HCT116 (cell line): ENCODE measurements at regions not wholly inside any gene's neighbourhood (a gene's known extent, or its start where the extent isn't known, plus 50 kb on each side); places are given as distances from the start of the nearest gene placed in this dataset.

Source experiments
- ATAC-seq: fragments of 200-7000 bp; cut with Tn5 transposase; 2 replicates; pipeline ENCODE4 v1.9.1; 2020; ENCODE audit warnings: mild to moderate bottlenecking, moderate library complexity
- BruUV-seq: library from RNA; stranded (reverse); fragments of 400-500 nt; replicated peaks from 2 replicates; lab custom pipeline; 2021; lab: Mats Ljungman, UMichigan
- CTCF ChIA-PET: fragments of 300-600 bp; sonication (Branson Sonifier 250); formaldehyde crosslinking; loops from one replicate; lab custom pipeline; 2021; ENCODE audit warnings: antibody characterized with exemption; lab: Charles Lee
- POLR2A ChIA-PET: fragments of 300-600, 350-600 bp; sonication (Branson Sonifier 250); formaldehyde crosslinking; loops from one replicate; lab custom pipeline; 2021; ENCODE audit warnings: antibody characterized with exemption; lab: Charles Lee
- RAD21 ChIA-PET, 2 experiments: fragments of 300-600 bp; sonication (Branson Sonifier 250); formaldehyde crosslinking; loops; one replicate each; lab custom pipeline; 2023; ENCODE audit warnings: low total read pairs in 2 of 2; ENCODE audit not compliant: uncharacterized antibody in 2 of 2, unreplicated experiment in 2 of 2, low non-redundant PET in 1 of 2; lab: Charles Lee
- DNase-seq: peaks from one replicate; pipeline ENCODE4 v3.0.0-alpha.2; 2010; ENCODE audit warnings: low read depth, low spot score
- H2AFZ ChIP-seq: fragments of 200-600 bp; shearing (Covaris generic), sonication (generic); 2 replicates; pipeline ENCODE4 v1.6.1; 2017; ENCODE audit warnings: low read depth, mixed run types, mixed read lengths, antibody characterized with exemption, low read length; ENCODE audit not compliant: poor library complexity, severe bottlenecking
- H3K27ac ChIP-seq: 2 replicates; pipeline ENCODE4 v1.5.1; 2012; ENCODE audit warnings: low read depth, low read length
- H3K27me3 ChIP-seq: fragments of 200-600 bp; sonication (generic); 2 replicates; pipeline ENCODE4 v1.6.1; 2016; ENCODE audit warnings: mixed run types, low read length, mixed read lengths; ENCODE audit not compliant: insufficient read depth
- H3K36me3 ChIP-seq, 2 experiments: fragments of 200-500 bp in 1 of 2; fragments of 200-600 bp in 1 of 2; sonication (Bioruptor generic) in 1 of 2; sonication (generic) in 1 of 2; 2 replicates each; pipeline versions ENCODE4 v1.5.1 to v1.6.1; 2014 to 2016; ENCODE audit warnings: low read length in 2 of 2, inconsistent platforms in 1 of 2, mixed read lengths in 1 of 2, mixed run types in 1 of 2; ENCODE audit not compliant: insufficient read depth in 2 of 2, control insufficient read depth in 1 of 2
- H3K4me1 ChIP-seq, 2 experiments: fragments of 200-600 bp in 1 of 2; sonication (generic) in 1 of 2; 2 replicates each; pipeline versions ENCODE4 v1.5.1 to v1.6.1; 2012 to 2017; ENCODE audit warnings: low read length in 2 of 2, inconsistent platforms in 1 of 2, mild to moderate bottlenecking in 1 of 2, mixed read lengths in 1 of 2, mixed run types in 1 of 2, moderate library complexity in 1 of 2; ENCODE audit not compliant: insufficient read depth in 2 of 2, control insufficient read depth in 1 of 2
- H3K4me2 ChIP-seq: fragments of 200-600 bp; sonication (generic); 2 replicates; pipeline ENCODE4 v1.6.1; 2017; ENCODE audit warnings: mixed run types, low read length, mixed read lengths
- H3K4me3 ChIP-seq, 2 experiments: fragments of 200-600 bp in 1 of 2; sonication (generic) in 1 of 2; replicated peaks in 1 of 2; 2 replicates each; pipeline ENCODE4 v1.5.1; 2011 to 2016; ENCODE audit warnings: low read length in 2 of 2, control low read depth in 1 of 2, low read depth in 1 of 2, mild to moderate bottlenecking in 1 of 2, mixed read lengths in 1 of 2, mixed run types in 1 of 2
- H3K79me2 ChIP-seq: fragments of 200-600 bp; sonication (generic); 2 replicates; pipeline ENCODE4 v1.6.1; 2017; ENCODE audit warnings: mild to moderate bottlenecking, mixed run types, low read length, moderate library complexity, mixed read lengths; ENCODE audit not compliant: insufficient read depth
- H3K9ac ChIP-seq: fragments of 200-600 bp; sonication (generic); 2 replicates; pipeline ENCODE4 v1.6.1; 2016; ENCODE audit warnings: low read length, mixed read lengths
- H3K9me2 ChIP-seq: fragments of 200-600 bp; sonication (generic), shearing (Covaris generic); 2 replicates; pipeline ENCODE4 v1.6.1; 2017; ENCODE audit warnings: mixed run types, mild to moderate bottlenecking, moderate library complexity; ENCODE audit not compliant: insufficient read depth
- H3K9me3 ChIP-seq, 2 experiments: fragments of 200-500 bp in 1 of 2; fragments of 200-600 bp in 1 of 2; sonication (Bioruptor generic) in 1 of 2; sonication (generic) in 1 of 2; 2 replicates each; pipeline ENCODE4 v1.6.1; 2014 to 2017; ENCODE audit warnings: low read length in 2 of 2, mixed read lengths in 2 of 2, inconsistent platforms in 1 of 2, low read depth in 1 of 2, mild to moderate bottlenecking in 1 of 2, mixed run types in 1 of 2, moderate library complexity in 1 of 2; ENCODE audit not compliant: control insufficient read depth in 1 of 2, insufficient read depth in 1 of 2
- H4K20me1 ChIP-seq: fragments of 200-600 bp; sonication (generic), shearing (Covaris generic); 2 replicates; pipeline ENCODE4 v1.6.1; 2017; ENCODE audit warnings: mixed run types, mild to moderate bottlenecking, moderate library complexity; ENCODE audit not compliant: insufficient read depth
- CTCF ChIP-seq, 3 experiments: fragments of 200-600 bp in 1 of 3; sonication (generic) in 1 of 3; IDR thresholded peaks in 2 of 3; conservative IDR thresholded peaks in 1 of 3; 2 replicates each; pipeline ENCODE4 v1.5.1; 2012 to 2017; ENCODE audit warnings: low read depth in 2 of 3, low read length in 2 of 3, antibody characterized with exemption in 1 of 3, borderline replicate concordance in 1 of 3, control low read depth in 1 of 3, mild to moderate bottlenecking in 1 of 3, mixed read lengths in 1 of 3, mixed run types in 1 of 3, moderate library complexity in 1 of 3; ENCODE audit not compliant: insufficient read depth in 1 of 3
- EGR1 ChIP-seq: IDR thresholded peaks from 2 replicates; pipeline ENCODE4 v1.6.1; 2012; ENCODE audit warnings: low read depth
- ELF1 ChIP-seq: IDR thresholded peaks from 2 replicates; pipeline ENCODE4 v1.6.1; 2012; ENCODE audit warnings: low read depth, borderline replicate concordance
- POLR2A ChIP-seq: IDR thresholded peaks from 2 replicates; pipeline ENCODE4 v1.7.0; 2011; ENCODE audit warnings: borderline replicate concordance; ENCODE audit not compliant: insufficient read depth, insufficient read length; ENCODE audit errors: extremely low read depth
- RAD21 ChIP-seq: IDR thresholded peaks from 2 replicates; pipeline ENCODE4 v1.6.1; 2012; ENCODE audit warnings: low read depth, mild to moderate bottlenecking
- SIN3A ChIP-seq: IDR thresholded peaks from 2 replicates; pipeline ENCODE4 v1.6.1; 2012; ENCODE audit warnings: low read depth
- intact Hi-C: fragments of 100-400 bp; cut with micrococcal nuclease; formaldehyde crosslinking; loops from 2 replicates; pipeline ENCODE4 v1.10.0; 2022
- TF ChIP-seq, protein P1 (sequence below): IDR thresholded peaks from 2 replicates; pipeline ENCODE4 v1.6.1; 2011; ENCODE audit warnings: mild to moderate bottlenecking, low read length, moderate library complexity; ENCODE audit not compliant: insufficient replicate concordance; ENCODE audit errors: extremely low read depth

- TF ChIP-seq, protein P1, sequence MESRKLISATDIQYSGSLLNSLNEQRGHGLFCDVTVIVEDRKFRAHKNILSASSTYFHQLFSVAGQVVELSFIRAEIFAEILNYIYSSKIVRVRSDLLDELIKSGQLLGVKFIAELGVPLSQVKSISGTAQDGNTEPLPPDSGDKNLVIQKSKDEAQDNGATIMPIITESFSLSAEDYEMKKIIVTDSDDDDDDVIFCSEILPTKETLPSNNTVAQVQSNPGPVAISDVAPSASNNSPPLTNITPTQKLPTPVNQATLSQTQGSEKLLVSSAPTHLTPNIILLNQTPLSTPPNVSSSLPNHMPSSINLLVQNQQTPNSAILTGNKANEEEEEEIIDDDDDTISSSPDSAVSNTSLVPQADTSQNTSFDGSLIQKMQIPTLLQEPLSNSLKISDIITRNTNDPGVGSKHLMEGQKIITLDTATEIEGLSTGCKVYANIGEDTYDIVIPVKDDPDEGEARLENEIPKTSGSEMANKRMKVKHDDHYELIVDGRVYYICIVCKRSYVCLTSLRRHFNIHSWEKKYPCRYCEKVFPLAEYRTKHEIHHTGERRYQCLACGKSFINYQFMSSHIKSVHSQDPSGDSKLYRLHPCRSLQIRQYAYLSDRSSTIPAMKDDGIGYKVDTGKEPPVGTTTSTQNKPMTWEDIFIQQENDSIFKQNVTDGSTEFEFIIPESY: no peak
- TF ChIP-seq RAD21 (no peak), SIN3A (no peak)
- TF ChIP-seq, all 23 proteins: peak for 0
Measured at GRCh38 chr17:33970279-33970678, 284.8 kb upstream of the CCL2 start (continued).

- Histone ChIP-seq H3K27ac (no peak overlapping the region), H3K4me3 (no peak overlapping the region)
- no peak for TF ChIP-seq CTCF (IDR thresholded peaks at IDR 0.05 in 2 of 3, conservative IDR thresholded peaks at IDR 0.05 in 1 of 3; ENCODE audit: borderline replicate concordance in 1 of 3, insufficient read depth in 1 of 3, low read depth in 2 of 3, low read length in 2 of 3)
- TF ChIP-seq EGR1: no peak
- TF ChIP-seq POLR2A: no peak
- TF ChIP-seq SIN3A: no peak
- no peak for TF ChIP-seq ELF1
- TF ChIP-seq, protein P1: no peak
- TF ChIP-seq, all 23 proteins: peak for 0
- CTCF ChIA-PET: no interaction called here
- BruUV-seq: no TSS peak
- POLR2A ChIA-PET: no interaction called here
- no peaks in the 10 kb centered on the region for H3K4me1 ChIP-seq
- no peaks in the 10 kb centered on the region for H3K9me2 ChIP-seq
- no peaks in the 10 kb centered on the region for H3K27me3 ChIP-seq
- DNase-seq (no peak), ATAC-seq (no peak)
- H3K9me3 ChIP-seq: peaks cover 0 to 12% of the 10 kb centered on the region in 2 experiments; a peak in 1 of 4 replicates
- no peaks in the 10 kb centered on the region for H3K79me2 ChIP-seq
- H3K9ac ChIP-seq: no peak overlapping the region
- H3K36me3 ChIP-seq: no peaks in the 10 kb centered on the region
- no peak overlapping the region for H2AFZ ChIP-seq
- intact Hi-C loops: no loop called here
- H4K20me1 ChIP-seq: no peaks in the 10 kb centered on the region
- RAD21 ChIA-PET: no interaction called here
- H3K4me2 ChIP-seq: no peak overlapping the region
Measured at GRCh38 chr17:33972763-33973162, 282.3 kb upstream of the CCL2 start.
